ENCODE measurements at regions not wholly inside any gene's neighbourhood (a gene's known extent, or its start where the extent isn't known, plus 50 kb on each side); places are given as distances from the start of the nearest gene placed in this dataset.

DNA sequence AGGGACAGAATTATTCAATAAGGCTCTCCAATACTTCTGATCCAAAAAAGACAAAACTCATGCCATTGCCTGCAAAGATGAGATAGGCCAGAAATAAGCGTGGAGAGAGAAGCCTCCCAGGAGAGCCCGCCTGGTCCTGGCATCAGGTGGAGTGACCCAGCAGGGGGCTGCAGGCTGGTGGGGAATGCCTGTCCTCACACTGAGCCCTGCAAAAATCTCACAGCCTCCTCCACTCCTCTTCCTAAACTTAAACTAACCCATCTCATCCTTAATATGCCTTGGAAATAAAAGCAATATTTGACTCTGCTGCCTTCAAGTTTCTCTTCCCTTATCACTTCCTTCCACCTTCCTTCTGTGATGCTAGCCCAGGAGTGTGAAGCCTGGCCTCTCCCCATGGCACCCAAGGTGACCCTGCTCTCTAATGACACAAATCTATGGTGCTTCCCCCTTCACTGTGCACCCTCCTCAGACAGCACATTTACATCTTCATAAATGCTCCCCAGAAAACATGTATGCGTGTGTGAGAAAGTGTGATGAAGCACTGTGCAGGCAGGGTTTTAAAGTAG is 218.4 kb downstream of the ANAPC1 start:
- no peaks in the 10 kb centered on the region for H3K27me3 ChIP-seq
- no peak for DNase-seq
- H3K36me3 ChIP-seq, result no peaks in the 10 kb centered on the region
- H3K9me3 ChIP-seq, result no peaks in the 10 kb centered on the region
- intact Hi-C loops (cut with DNase I), result no loop called here
- H3K4me3 ChIP-seq (replicated peaks in 1 of 3), result no peak overlapping the region
- no peak overlapping the region for H3K27ac ChIP-seq
- peaks cover 0 to 34% of the 10 kb centered on the region in 2 donors for H3K4me1 ChIP-seq
- 93 to 97% methylated on average over 3 of the region's 3 CpGs for whole genome bisulfite sequencing, 2 donors
- TF ChIP-seq POLR2A (IDR thresholded peaks at IDR 0.05), result no peak

DNA sequence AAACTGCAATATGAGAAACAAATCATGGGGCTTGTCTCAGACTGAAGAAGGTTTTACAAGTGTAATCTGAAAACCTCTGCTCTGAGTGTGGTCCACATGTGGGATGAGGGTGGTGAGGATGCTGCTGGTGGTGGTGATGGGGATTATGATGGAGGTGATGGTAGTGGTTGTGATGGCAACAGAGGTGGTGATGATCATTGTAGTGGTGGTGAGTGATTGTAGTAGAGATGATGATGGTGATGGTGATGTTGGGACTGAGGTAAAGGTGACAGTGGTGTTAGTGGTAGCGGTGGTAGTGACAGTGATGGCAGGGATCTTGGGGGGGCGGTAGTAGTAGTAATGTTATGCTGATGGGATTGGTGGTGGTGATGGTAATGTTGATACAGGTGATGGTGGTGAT is 217.8 kb downstream of the ANAPC1 start:
- no peaks in the 10 kb centered on the region for H3K9me3 ChIP-seq
- no peaks in the 10 kb centered on the region for H3K36me3 ChIP-seq
- peaks cover 4 to 36% of the 10 kb centered on the region in 2 donors for H3K4me1 ChIP-seq
- WGBS, 2 donors, result 95 to 99% methylated on average over 2 of the region's 2 CpGs
- no peaks in the 10 kb centered on the region for H3K27me3 ChIP-seq
- TF ChIP-seq POLR2A (IDR thresholded peaks at IDR 0.05), result no peak
- TF ChIP-seq, protein P1, sequence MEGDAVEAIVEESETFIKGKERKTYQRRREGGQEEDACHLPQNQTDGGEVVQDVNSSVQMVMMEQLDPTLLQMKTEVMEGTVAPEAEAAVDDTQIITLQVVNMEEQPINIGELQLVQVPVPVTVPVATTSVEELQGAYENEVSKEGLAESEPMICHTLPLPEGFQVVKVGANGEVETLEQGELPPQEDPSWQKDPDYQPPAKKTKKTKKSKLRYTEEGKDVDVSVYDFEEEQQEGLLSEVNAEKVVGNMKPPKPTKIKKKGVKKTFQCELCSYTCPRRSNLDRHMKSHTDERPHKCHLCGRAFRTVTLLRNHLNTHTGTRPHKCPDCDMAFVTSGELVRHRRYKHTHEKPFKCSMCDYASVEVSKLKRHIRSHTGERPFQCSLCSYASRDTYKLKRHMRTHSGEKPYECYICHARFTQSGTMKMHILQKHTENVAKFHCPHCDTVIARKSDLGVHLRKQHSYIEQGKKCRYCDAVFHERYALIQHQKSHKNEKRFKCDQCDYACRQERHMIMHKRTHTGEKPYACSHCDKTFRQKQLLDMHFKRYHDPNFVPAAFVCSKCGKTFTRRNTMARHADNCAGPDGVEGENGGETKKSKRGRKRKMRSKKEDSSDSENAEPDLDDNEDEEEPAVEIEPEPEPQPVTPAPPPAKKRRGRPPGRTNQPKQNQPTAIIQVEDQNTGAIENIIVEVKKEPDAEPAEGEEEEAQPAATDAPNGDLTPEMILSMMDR (IDR thresholded peaks at IDR 0.05), result no peak
- H3K4me3 ChIP-seq (replicated peaks in 1 of 3), result no peak overlapping the region
- H3K27ac ChIP-seq, result no peak overlapping the region
- intact Hi-C loops (cut with DNase I), result no loop called here
- no peak for DNase-seq

DNA sequence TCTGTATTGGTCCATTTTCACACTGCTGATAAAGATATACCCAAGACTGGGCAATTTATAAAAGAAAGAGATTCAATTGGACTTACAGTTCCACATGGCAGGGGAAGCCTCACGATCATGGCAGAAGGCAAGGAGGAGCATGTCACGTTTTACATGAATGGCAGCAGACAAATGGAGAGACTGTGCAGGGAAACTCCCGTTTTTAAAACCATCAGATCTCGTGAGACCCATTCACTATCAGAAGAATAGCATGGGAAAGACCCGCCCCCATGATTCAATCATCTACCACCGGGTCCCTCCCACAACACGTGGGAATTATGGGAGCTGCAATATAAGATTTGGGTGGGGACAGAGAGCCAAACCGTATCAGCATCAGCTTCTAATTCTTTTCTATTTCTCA is 217.0 kb downstream of the ANAPC1 start:
- intact Hi-C loops (cut with DNase I), result no loop called here
- peak overlapping the region in 2 of 3 donors; percentile 19 to 66 for H3K27ac ChIP-seq
- TF ChIP-seq, protein P1 (IDR thresholded peaks at IDR 0.05), result no peak
- TF ChIP-seq POLR2A (IDR thresholded peaks at IDR 0.05), result no peak

DNA sequence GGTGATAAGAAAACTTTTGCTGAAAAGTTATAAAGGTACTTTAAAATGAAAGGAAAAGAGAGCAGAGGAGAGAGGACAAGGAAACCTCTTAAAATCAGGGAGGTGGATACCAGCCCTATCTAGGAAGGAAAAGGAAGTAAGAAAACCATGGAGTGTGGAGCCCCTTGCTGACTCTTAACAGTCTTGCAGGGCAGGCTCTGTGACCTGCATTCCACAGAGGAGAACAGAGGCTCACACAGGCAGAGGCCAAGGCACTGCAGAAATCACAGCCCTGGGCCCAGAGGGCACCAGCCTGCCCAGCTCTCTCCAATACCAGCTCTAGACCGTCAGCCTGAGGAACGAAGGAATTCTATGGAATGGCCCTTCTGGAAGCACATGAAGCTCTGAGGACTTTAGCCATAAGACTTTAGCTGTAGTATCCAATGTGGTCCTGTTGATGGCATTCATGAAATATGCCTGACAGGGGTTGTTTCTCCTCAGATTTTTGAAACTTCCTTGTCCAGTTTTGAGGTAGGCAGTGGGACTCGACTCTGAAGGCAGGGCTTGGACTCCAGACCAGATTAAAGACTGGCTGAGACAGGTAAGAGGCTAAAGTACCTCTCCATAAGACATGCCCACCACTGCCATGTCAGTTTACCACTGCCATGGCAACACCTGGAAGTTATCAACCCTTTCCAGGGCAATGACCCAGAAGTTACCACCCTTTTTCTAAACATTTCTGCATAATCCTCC is 216.3 kb downstream of the ANAPC1 start:
- Histone ChIP-seq H3K9me3 (no peaks in the 10 kb centered on the region), H3K27ac (peak overlapping the region in 2 of 3 donors; percentile 31 to 66), H3K4me3 (replicated peaks in 1 of 3) (no peak overlapping the region), H3K4me1 (peaks cover 9 to 38% of the 10 kb centered on the region in 2 donors), H3K36me3 (no peaks in the 10 kb centered on the region), H3K27me3 (no peaks in the 10 kb centered on the region)
- peak; percentile 69 to 75 for DNase-seq
- no peak for TF ChIP-seq POLR2A (IDR thresholded peaks at IDR 0.05)
- TF ChIP-seq, protein P1 (IDR thresholded peaks at IDR 0.05), result peak in 4 of 6 experiments; percentile 65 to 92 (median 80)
- WGBS, 2 donors, result 53 to 68% methylated on average over 3 of the region's 3 CpGs
- intact Hi-C loops (cut with DNase I), result no loop called here

More for the DNA sequence above, 217.0 kb downstream of the ANAPC1 start:
- DNase-seq, result no peak
- Histone ChIP-seq H3K27me3 (no peaks in the 10 kb centered on the region), H3K9me3 (no peaks in the 10 kb centered on the region), H3K4me3 (replicated peaks in 1 of 3) (no peak overlapping the region), H3K4me1 (peaks cover 9 to 41% of the 10 kb centered on the region in 2 donors), H3K36me3 (no peaks in the 10 kb centered on the region)
- WGBS, 2 donors, result 81 to 89% methylated on average over 8 of the region's 8 CpGs

DNA sequence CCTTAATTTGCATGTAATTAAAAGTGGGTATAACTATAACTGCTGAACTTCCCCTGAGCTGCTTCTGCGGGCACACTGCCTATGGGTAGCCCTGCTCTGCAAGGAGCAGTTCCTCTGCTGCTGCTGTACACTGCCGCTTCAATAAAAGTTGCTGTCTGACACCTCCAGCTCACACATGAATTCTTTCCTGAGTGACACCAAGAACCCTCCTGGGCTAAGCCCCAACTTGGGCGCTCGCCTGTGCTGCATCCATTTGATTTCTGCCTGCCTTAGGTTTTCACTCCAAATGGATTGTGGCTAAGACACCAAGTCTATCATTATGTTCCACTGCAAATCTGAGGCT is 215.7 kb downstream of the ANAPC1 start:
- DNase-seq, result no peak
- 92 to 97% methylated on average over 4 of the region's 4 CpGs for WGBS, 2 donors
- Histone ChIP-seq H3K9me3 (no peaks in the 10 kb centered on the region), H3K4me1 (peaks cover 9 to 36% of the 10 kb centered on the region in 2 donors), H3K4me3 (replicated peaks in 1 of 3) (no peak overlapping the region), H3K36me3 (no peaks in the 10 kb centered on the region), H3K27ac (peak overlapping the region in 2 of 3 donors; percentile 31 to 66), H3K27me3 (no peaks in the 10 kb centered on the region)
- TF ChIP-seq POLR2A (IDR thresholded peaks at IDR 0.05), result no peak
- TF ChIP-seq, protein P1 (IDR thresholded peaks at IDR 0.05), result no peak
- intact Hi-C loops (cut with DNase I), result no loop called here

All from thyroid gland (tissue), 4 donors.